ENCODE measurements at regions not wholly inside any gene's neighbourhood (a gene's known extent, or its start where the extent isn't known, plus 50 kb on each side); places are given as distances from the start of the nearest gene placed in this dataset.
"Not testable (repeated sequence)": the region's sequence is repeated elsewhere in the genome, so short reads cannot be mapped to it uniquely, and the experiment has no call there.

DNA sequence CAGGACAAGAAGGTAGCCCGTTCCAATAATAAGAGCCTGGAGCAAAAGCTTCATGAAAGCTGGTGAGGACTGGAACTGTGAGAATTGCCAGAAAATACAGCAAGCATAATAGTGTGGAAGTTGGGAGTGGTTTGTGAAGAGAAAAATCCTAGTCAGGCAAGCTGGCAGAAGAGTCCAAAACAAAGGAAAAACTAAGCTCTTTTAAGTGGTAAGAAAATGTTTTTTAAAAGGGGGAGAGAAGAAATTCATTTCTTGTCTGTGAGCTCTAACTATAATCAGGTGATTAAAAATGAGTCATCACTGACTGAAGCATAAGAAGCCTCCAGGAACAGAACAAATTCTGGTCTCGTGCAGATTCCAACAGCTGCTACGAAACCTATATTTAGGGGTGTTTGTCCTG is 102.6 kb downstream of the CAAP1 start:
- H3K27me3 ChIP-seq = no peaks in the 10 kb centered on the region

DNA sequence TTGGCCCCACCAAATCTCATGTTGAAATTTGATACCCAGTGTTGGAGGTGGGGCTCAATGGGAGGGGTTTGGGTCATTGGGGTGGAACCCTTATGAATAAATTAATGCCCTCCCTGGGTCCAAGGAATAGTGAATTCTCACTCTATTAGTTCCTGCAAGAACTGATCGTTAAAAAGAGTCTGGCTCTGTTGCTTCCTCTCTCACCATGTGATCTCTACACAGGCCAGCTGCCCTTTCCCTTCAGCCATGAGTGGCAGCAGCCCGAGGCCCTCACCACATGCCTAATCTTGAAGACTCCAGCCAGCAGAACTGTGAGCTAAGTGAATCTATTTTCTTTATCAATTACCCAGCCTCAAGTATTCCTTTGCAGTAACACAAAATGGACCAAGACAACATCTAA is 106.0 kb downstream of the CAAP1 start:
- Histone ChIP-seq H3K27me3 (no peaks in the 10 kb centered on the region), H3K4me3 (no peak overlapping the region), H3K9me3 (no peaks in the 10 kb centered on the region), H3K36me3 (no peaks in the 10 kb centered on the region)
- no peak for DNase-seq

More for the DNA sequence above, 102.6 kb downstream of the CAAP1 start:
- no peak for DNase-seq
- no peak overlapping the region for H3K4me3 ChIP-seq
- no peaks in the 10 kb centered on the region for H3K36me3 ChIP-seq
- H3K9me3 ChIP-seq = no peaks in the 10 kb centered on the region

DNA sequence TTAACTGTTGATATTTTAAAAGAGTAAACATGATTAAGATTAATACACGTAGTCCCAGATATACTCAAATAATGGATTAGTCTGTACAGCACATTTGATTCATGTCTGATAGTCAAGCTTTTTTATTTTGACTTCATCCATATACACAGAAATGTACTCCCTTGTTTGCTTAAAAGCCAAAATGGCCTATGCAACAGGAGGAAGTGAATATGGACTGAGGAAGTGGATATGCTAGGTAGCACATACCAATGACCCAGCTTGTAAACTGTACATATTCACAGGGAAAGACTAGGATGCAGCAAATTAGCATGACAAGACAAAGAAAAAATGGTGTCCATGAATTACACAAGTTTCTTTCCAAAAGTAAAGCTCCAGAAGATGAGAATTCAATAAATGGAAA is 109.7 kb downstream of the CAAP1 start:
- no peaks in the 10 kb centered on the region for H3K36me3 ChIP-seq
- no peak overlapping the region for H3K4me3 ChIP-seq
- no peaks in the 10 kb centered on the region for H3K9me3 ChIP-seq
- H3K27me3 ChIP-seq = no peaks in the 10 kb centered on the region
- no peak for DNase-seq

DNA sequence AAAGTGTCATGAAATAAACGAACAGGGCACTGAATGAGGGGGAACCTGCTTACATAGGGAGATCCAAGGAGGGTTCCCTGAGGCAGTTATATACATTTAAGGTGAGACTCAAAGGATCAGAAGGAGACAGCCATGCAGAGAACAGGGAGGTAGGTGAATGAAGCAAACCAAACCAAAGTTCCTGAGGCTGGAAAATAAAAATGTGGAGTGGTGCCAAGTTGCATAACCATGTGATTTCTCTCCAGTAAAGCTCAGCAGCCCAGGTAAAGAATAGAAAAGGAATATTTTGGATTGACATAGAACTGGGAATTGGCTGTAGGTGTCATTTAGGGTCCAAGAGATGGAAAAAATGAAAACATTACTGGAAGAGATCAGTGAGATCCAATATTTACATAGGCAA is 110.7 kb downstream of the CAAP1 start:
- no peaks in the 10 kb centered on the region for H3K36me3 ChIP-seq
- no peaks in the 10 kb centered on the region for H3K27me3 ChIP-seq
- no peak overlapping the region for H3K4me3 ChIP-seq
- no peaks in the 10 kb centered on the region for H3K9me3 ChIP-seq
- no peak for DNase-seq

DNA sequence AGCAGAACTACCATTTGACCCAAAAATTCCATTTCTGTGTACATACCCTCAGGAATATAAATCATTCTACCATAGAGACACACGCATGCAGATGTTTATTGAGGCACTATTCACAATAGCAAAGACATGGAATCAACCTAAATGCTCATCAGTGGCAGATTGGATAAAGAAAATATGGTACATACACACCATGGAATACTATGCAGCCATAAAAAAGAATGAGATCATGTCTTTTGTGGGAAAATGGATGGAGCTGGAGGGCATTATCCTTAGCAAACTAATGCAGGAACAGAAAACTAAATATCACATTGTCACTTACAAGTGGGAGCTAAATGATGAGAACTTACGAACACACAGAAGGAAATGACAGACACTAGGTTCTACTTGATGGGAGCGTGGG is 112.3 kb downstream of the CAAP1 start:
- H3K36me3 ChIP-seq, H3K4me3 ChIP-seq, H3K9me3 ChIP-seq, DNase-seq, H3K27me3 ChIP-seq: not testable (repeated sequence)

DNA sequence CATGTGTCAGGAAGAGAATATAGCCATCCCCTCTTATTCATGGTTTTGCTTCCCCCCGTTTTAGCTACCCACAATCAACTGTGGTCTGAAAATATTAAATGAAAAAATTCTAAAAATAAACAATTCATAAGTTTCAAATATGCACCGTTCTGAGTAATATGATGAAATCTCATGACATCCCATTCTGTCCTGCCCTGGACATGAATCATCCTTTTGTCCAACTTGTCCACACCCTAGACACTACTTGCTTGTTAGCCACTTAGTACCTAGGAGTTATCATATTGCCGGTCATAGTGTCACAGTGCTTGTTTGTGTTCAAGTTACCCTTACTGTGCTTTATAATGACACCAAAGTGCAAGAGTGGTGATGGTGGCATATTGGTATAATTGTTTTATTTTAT is 113.5 kb downstream of the CAAP1 start:
- H3K27me3 ChIP-seq = no peaks in the 10 kb centered on the region
- no peak overlapping the region for H3K4me3 ChIP-seq
- no peaks in the 10 kb centered on the region for H3K9me3 ChIP-seq
- no peak for DNase-seq
- no peaks in the 10 kb centered on the region for H3K36me3 ChIP-seq

DNA sequence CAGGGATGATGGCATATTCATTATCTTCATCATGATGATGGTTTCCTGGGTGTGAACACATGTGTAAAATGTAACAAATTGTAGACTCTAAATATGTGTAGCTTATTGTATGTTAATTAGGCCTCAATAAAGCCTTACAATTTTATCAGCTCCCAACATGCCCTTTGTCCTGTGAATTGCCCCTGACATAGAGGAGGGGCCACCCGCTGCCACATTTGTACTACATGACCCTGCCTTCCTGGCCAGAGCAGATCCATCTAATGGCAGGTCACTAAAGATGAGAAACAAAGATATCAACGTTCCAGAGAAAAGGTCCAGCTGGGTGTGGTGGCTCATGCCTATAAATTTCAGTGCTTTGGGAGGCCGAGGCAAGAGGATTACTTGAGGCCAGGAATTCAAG is 117.2 kb downstream of the CAAP1 start:
- Histone ChIP-seq H3K36me3 (no peaks in the 10 kb centered on the region), H3K27me3 (no peaks in the 10 kb centered on the region), H3K9me3 (no peaks in the 10 kb centered on the region), H3K4me3 (no peak overlapping the region)
- no peak for DNase-seq

DNA sequence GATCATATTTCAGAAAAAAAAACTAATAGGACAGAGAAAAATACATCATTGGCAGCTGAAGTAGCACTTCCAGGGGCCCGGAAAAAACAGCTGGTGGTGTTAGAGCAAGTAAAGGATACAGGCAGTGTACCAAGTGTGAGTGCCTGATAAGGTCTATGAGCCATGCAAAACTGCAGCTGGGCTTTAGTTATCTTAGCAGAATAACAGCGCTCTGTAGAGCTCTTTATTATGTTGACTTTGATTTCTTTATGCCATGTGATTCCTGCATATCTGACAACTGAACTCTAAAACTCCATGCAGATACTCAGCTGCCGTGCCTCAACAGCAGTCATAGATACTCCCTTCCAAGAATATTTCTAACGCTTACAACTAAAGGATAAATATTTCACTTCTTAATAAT is 119.5 kb downstream of the CAAP1 start:
- no peaks in the 10 kb centered on the region for H3K27me3 ChIP-seq
- no peak overlapping the region for H3K4me3 ChIP-seq
- H3K36me3 ChIP-seq = no peaks in the 10 kb centered on the region
- H3K9me3 ChIP-seq = no peaks in the 10 kb centered on the region
- DNase-seq = no peak

DNA sequence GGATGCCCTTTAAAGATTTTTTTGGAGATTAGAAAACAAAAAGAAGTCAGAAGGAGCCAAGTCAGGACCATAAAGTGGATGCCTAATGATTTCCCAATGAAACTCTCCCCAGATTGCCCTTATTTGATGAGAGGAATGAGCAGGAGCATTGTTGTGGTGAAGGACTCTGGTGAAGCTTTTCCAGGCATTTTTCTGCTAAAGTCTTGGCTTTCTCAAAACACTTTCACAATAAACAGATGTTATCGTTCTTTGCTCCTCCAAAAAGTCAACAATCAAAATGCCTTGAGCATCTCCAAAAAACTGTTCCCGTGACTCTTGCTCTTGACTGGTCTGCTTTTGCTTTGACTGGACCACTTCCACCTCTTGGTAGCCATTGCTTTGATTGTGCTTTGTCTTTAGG is 121.8 kb downstream of the CAAP1 start:
- H3K4me3 ChIP-seq = no peak overlapping the region
- DNase-seq = no peak
- H3K36me3 ChIP-seq = no peaks in the 10 kb centered on the region
- no peaks in the 10 kb centered on the region for H3K27me3 ChIP-seq
- H3K9me3 ChIP-seq = no peaks in the 10 kb centered on the region

DNA sequence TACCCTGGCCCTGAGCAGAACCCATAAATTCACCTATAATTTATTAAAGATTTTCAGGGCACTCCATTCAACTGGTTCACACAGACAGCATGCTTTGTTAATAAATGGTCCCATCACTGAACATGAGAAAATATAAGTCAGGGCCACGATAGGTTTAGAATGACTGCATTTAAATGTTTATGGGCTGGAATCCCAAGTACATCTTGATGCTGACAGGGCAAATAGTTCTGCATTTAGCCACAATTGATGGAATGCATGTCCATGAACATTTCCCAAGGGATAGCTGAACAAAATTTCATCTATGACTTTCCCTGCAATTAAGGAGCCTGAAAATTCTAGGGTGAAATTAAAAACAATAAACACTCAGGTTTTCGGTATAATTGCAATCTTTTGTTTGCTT is 124.5 kb downstream of the CAAP1 start:
- Histone ChIP-seq H3K4me3 (no peak overlapping the region), H3K36me3 (no peaks in the 10 kb centered on the region), H3K9me3 (no peaks in the 10 kb centered on the region), H3K27me3 (no peaks in the 10 kb centered on the region)
- no peak for DNase-seq

DNA sequence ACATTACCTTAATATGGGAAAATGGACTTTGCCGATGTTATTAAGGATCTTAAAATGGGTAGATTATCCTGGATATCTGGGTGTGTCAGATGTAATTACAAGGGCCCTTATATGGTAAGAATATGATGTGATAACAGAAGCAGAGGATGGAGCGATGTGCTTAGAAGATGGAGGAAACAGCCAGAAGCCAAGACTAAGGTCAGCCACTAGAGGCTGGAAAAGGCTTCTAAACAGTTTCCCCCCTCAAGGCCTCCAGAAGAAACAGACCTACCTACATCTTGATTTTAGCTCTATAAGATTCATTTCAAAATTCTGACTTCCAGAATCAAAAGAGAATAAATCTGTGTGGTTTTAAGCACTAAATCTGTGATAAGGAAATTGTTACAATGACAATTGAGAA is 131.9 kb downstream of the CAAP1 start:
- Histone ChIP-seq H3K9me3 (no peaks in the 10 kb centered on the region), H3K36me3 (no peaks in the 10 kb centered on the region), H3K27me3 (no peaks in the 10 kb centered on the region), H3K4me3 (no peak overlapping the region)
- no peak for DNase-seq

DNA sequence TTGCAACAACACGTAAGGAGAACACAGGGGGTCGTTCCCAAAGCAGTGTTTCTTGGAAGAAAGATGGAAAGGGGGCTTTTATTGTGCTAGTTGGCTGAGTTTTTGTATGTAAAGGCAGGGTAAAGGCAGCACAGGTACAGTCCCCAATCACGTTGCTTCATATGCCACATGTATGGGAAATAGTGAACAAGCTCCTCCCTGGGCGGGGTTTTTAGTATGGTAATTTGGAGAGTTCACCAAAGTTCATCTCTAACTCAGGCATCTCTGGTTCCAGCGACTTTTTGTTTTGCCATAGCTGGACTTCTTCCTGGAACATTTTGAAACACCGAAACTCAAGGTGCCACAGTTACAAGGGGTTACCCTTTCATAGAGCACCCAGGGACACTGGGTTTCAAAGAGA is 133.9 kb downstream of the CAAP1 start:
- Histone ChIP-seq H3K27me3 (no peaks in the 10 kb centered on the region), H3K9me3 (no peaks in the 10 kb centered on the region), H3K4me3 (no peak overlapping the region), H3K36me3 (no peaks in the 10 kb centered on the region)
- DNase-seq = no peak

DNA sequence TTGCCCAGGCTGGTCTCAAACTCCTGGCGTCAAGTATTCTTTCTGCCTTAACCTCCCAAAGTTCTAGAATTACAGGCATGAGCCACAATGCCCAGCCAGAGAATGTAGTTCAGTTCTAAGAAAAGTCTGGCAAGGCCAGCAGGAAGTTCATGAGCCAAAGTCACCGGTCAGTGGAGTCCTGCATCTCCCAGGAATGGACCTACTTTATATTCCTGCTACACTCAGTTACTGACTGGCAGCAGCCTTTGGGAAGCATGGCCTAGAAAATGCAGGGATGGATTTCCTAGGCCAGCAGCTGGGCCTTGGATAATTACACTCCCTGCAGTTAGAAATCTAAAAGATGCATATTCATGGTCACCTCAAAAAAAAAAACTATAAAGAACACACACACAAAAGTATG is 135.7 kb downstream of the CAAP1 start:
- no peak overlapping the region for H3K4me3 ChIP-seq
- no peak for DNase-seq
- no peaks in the 10 kb centered on the region for H3K36me3 ChIP-seq
- no peaks in the 10 kb centered on the region for H3K27me3 ChIP-seq
- no peaks in the 10 kb centered on the region for H3K9me3 ChIP-seq

DNA sequence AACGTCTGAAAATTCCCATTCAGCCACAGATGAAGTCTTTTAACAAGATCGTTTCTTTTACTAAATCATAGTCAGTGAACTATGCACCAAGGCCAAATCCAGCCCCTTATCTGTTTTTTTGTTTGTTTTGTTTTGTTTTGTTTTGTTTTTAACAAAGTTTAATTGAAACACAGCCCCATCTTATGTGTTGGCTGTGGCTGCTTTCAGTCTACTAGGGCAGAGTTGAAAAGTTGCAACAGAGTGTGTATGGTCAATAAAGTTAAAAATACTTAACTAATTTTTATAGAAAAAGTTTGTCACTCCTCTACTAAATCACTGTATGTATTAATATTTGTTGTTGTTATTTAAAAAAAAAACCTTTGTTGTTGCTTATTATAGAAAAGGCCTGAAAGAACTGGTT is 137.1 kb downstream of the CAAP1 start:
- H3K4me3 ChIP-seq = no peak overlapping the region
- no peaks in the 10 kb centered on the region for H3K9me3 ChIP-seq
- H3K27me3 ChIP-seq = no peaks in the 10 kb centered on the region
- DNase-seq = no peak
- no peaks in the 10 kb centered on the region for H3K36me3 ChIP-seq

DNA sequence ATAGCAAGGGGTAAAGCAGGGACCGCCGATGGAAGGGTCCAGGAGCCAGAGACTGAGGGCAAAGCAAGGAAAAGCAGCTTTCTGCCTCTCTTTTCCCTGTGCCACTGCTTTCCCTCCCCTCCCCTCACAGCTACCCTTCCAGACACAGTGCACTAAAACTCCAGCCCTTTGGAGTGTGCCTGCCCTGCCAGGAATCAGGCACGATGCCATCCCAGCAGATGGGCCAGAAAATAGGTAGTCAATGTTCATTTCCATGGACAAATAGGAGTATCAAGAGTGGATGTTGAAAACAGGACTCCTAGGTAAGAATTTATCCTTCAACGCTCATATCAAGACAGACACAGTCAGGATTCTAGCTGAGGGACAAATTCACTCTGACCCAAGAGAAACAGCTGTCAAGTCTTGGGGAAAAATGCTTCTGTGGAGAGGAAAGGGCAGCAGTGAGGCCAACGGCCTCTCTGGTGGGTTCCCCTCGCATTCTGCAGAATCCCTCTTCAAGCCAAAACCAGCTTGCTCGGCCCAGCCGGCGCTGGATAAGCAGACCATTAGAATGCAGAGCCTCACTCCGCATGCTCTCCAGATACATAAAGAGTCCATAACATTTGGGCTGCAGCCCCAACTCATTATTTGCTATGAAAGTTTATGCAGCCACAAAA is 138.0 kb downstream of the CAAP1 start:
- Histone ChIP-seq H3K27me3 (no peaks in the 10 kb centered on the region), H3K36me3 (no peaks in the 10 kb centered on the region), H3K9me3 (no peaks in the 10 kb centered on the region), H3K4me3 (no peak overlapping the region)
- no peak for DNase-seq

DNA sequence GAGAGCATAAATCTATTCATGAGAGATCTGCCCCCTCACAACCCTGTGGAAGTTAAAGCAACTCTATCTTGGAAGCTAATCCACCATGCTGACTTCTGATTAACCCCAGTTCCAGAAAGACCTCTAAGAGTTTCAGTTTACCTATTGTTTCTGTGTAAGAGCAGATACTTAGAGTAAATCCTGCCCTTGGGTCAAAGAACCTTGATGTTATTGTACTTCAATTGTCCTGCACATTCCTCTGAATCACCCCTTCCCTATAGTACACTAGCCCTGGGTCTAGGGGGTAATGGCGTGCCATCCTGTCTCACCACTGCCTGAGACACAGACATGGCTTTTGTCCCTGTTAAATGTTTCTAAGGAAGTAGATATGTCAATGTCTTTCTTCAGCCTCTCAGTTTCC is 138.6 kb downstream of the CAAP1 start:
- H3K36me3 ChIP-seq = no peaks in the 10 kb centered on the region
- DNase-seq = no peak
- no peaks in the 10 kb centered on the region for H3K9me3 ChIP-seq

DNA sequence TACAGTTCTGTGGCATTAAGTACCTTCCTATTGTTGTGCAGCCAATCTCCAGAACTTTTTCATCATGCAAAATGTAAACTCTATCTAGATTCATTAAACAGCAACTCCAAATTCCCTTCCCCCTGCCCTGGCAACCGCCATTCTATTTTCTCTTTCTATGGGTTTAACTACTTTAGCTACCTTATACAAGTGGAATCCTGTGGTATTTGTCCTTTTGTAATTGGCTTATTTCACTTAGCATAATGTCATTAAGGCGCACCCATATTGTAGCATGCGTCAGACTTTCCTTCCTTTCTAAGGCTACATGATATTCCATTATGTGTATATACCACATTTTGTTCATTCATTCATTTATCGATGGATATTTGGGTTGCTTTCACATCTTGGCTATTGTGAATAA is 142.4 kb downstream of the CAAP1 start:
- no peak overlapping the region for H3K4me3 ChIP-seq
- H3K9me3 ChIP-seq = no peaks in the 10 kb centered on the region
- no peak for DNase-seq
- no peaks in the 10 kb centered on the region for H3K36me3 ChIP-seq
- no peaks in the 10 kb centered on the region for H3K27me3 ChIP-seq

More for the DNA sequence above, 138.6 kb downstream of the CAAP1 start:
- Histone ChIP-seq H3K27me3 (no peaks in the 10 kb centered on the region), H3K4me3 (no peak overlapping the region)

DNA sequence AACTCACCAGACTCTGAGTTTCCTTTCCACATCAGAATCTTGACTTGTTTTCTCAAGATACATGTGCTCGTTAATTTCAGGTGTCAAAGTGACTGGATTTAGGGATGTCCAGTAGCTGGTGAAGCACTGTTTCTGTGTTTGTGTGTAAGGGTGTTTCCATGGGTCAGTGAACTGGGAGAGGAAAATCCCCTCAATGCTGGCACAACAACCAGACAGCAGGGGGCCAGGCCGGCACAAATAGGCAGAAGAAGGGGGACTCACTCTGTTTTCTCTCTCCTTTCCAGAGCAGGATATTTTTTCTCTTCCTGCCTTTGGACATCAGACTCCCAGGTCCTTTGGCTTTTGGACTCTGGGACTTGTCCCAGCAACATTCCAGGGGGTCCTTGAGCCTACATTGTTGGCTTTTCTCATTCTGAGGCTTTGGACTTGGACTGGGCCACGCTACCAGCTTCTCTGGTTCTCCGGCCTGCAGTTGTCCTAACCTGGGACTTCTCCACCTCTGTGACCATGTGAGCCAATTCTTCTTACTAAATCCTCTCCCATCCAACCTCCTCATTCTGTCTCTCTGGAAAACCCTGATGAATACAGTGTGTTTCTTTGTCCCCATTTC is 144.0 kb downstream of the CAAP1 start:
- Histone ChIP-seq H3K36me3 (no peaks in the 10 kb centered on the region), H3K27me3 (no peaks in the 10 kb centered on the region), H3K9me3 (no peaks in the 10 kb centered on the region), H3K4me3 (no peak overlapping the region)
- DNase-seq = no peak

DNA sequence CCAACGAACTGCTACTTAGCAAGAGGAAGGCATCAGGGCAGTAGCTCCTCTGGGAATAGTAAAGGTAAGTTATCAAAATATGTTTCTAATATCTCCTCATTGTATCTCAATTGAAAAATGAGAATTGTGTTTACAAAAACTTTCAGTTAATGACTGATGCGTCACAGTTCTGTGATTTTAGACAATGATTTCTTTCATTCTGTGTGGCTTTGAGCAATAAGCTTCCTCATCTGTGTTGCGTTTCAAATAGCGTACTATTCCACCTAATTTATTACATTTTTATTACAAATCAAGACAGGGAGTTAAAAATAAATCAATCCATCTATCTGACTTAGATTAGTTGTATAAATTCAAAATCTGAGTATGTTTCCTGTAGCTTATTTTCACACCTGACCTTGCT is 145.0 kb downstream of the CAAP1 start:
- H3K9me3 ChIP-seq = no peaks in the 10 kb centered on the region
- no peak for DNase-seq
- no peak overlapping the region for H3K4me3 ChIP-seq
- H3K36me3 ChIP-seq = no peaks in the 10 kb centered on the region
- no peaks in the 10 kb centered on the region for H3K27me3 ChIP-seq
